GM21526 (cell line): ENCODE measurements at regions not wholly inside any gene's neighbourhood (a gene's known extent, or its start where the extent isn't known, plus 50 kb on each side); places are given as distances from the start of the nearest gene placed in this dataset.
"Not testable (repeated sequence)": the region's sequence is repeated elsewhere in the genome, so short reads cannot be mapped to it uniquely, and the experiment has no call there.

Experiments used
- ATAC-seq: cut with Tn5 transposase; IDR thresholded peaks from one replicate; pipeline ENCODE4 v1.9.1; 2021; ENCODE audit warnings: moderate library complexity; ENCODE audit not compliant: unreplicated experiment, low FRiP score

- ATAC-seq: no peak
Measured at GRCh38 chr3:94398036-94398435, 335.2 kb downstream of the NSUN3 start.

GRCh38 chr3:94401466-94401865, 338.6 kb downstream of the NSUN3 start:
- ATAC-seq: no peak

GRCh38 chr3:94402126-94402525, 339.3 kb downstream of the NSUN3 start:
- ATAC-seq: no peak

GRCh38 chr3:94405258-94406035, 342.6 kb downstream of the NSUN3 start:
- ATAC-seq: no peak

- no peak for ATAC-seq
Measured at GRCh38 chr3:94406595-94406994, 343.7 kb downstream of the NSUN3 start.

- not testable (repeated sequence) for ATAC-seq
Measured at GRCh38 chr3:94412936-94413335, 350.1 kb downstream of the NSUN3 start.

- ATAC-seq: no peak
Measured at GRCh38 chr3:94413336-94414108, 350.7 kb downstream of the NSUN3 start.

- no peak for ATAC-seq
Measured at GRCh38 chr3:94414418-94414817, 351.6 kb downstream of the NSUN3 start.

GRCh38 chr3:94416768-94417167, 353.9 kb downstream of the NSUN3 start:
- ATAC-seq: no peak

GRCh38 chr3:94417963-94418455, 355.1 kb downstream of the NSUN3 start:
- ATAC-seq: no peak

GRCh38 chr3:94420931-94421330, 358.1 kb downstream of the NSUN3 start:
- no peak for ATAC-seq

GRCh38 chr3:94423578-94423977, 360.7 kb downstream of the NSUN3 start:
- ATAC-seq: no peak

GRCh38 chr3:94429517-94429916, 366.7 kb downstream of the NSUN3 start:
- no peak for ATAC-seq

- no peak for ATAC-seq
Measured at GRCh38 chr3:94431876-94432570, 369.2 kb downstream of the NSUN3 start.

- no peak for ATAC-seq
Measured at GRCh38 chr3:94433811-94434210, 370.9 kb downstream of the NSUN3 start.

GRCh38 chr3:94440767-94441493, 378.1 kb downstream of the NSUN3 start:
- ATAC-seq: no peak

GRCh38 chr3:94441494-94441847, 378.6 kb downstream of the NSUN3 start:
- no peak for ATAC-seq

- no peak for ATAC-seq
Measured at GRCh38 chr3:94453864-94454263, 391.0 kb downstream of the NSUN3 start.

GRCh38 chr3:94459167-94459566, 396.3 kb downstream of the NSUN3 start:
- no peak for ATAC-seq

GRCh38 chr3:94460931-94461330, 398.1 kb downstream of the NSUN3 start:
- ATAC-seq: no peak

GRCh38 chr3:94462931-94463330, 400.1 kb downstream of the NSUN3 start:
- ATAC-seq: no peak
